PC-9 (cell line): ENCODE measurements at regions not wholly inside any gene's neighbourhood (a gene's known extent, or its start where the extent isn't known, plus 50 kb on each side); places are given as distances from the start of the nearest gene placed in this dataset.

Source experiments
- BruUV-seq: library from RNA; stranded (reverse); fragments of 400-500 nt; replicated peaks from 2 replicates; lab custom pipeline; 2021; lab: Mats Ljungman, UMichigan
- CTCF ChIA-PET: fragments of 300-600 bp; sonication (Branson Sonifier 250); formaldehyde crosslinking; loops from one replicate; lab custom pipeline; 2022; ENCODE audit warnings: antibody characterized with exemption; lab: Charles Lee
- POLR2A ChIA-PET: fragments of 300-600 bp; sonication (Branson Sonifier 250); formaldehyde crosslinking; loops from one replicate; lab custom pipeline; 2022; ENCODE audit warnings: antibody characterized with exemption; ENCODE audit not compliant: unreplicated experiment; lab: Charles Lee
- DNase-seq, 2 experiments: peaks; one replicate each; pipeline versions ENCODE4 v3.0.0 to v3.0.0-alpha.2; 2015 to 2022; ENCODE audit warnings: mixed read lengths in 1 of 2
- H2AFZ ChIP-seq: fragments of 200-600 bp; sonication (generic); 2 replicates; pipeline ENCODE4 v1.8.1; 2017; ENCODE audit warnings: antibody characterized with exemption
- H3F3A ChIP-seq: fragments of 200-600 bp; sonication (generic); 2 replicates; pipeline ENCODE4 v1.8.1; 2017; ENCODE audit warnings: antibody characterized with exemption, mild to moderate bottlenecking, low read depth; ENCODE audit not compliant: insufficient read depth
- H3K27ac ChIP-seq: fragments of 200-600 bp; sonication (generic); 2 replicates; pipeline ENCODE4 v1.6.1; 2016; ENCODE audit warnings: mixed run types
- H3K27me3 ChIP-seq: fragments of 200-600 bp; sonication (generic); 2 replicates; pipeline ENCODE4 v1.6.1; 2016; ENCODE audit warnings: low read depth, mixed run types; ENCODE audit not compliant: insufficient read depth
- H3K36me3 ChIP-seq: fragments of 200-600 bp; sonication (generic); 2 replicates; pipeline ENCODE4 v1.6.1; 2016; ENCODE audit warnings: low read depth, mixed run types
- H3K4me1 ChIP-seq: fragments of 200-600 bp; sonication (generic); replicated peaks from 2 replicates; pipeline ENCODE4 v1.6.1; 2016; ENCODE audit warnings: mixed run types; ENCODE audit not compliant: insufficient read depth
- H3K4me2 ChIP-seq: fragments of 200-600 bp; sonication (generic); 2 replicates; pipeline ENCODE4 v1.6.1; 2017; ENCODE audit warnings: mixed run types
- H3K4me3 ChIP-seq: fragments of 200-600 bp; sonication (generic); 2 replicates; pipeline ENCODE4 v1.6.1; 2016; ENCODE audit warnings: mixed run types
- H3K79me2 ChIP-seq: fragments of 200-600 bp; sonication (generic); 2 replicates; pipeline ENCODE4 v1.6.1; 2017; ENCODE audit warnings: low read depth, mixed run types
- H3K9me2 ChIP-seq: fragments of 200-600 bp; sonication (generic); 2 replicates; pipeline ENCODE4 v1.8.1; 2017; ENCODE audit warnings: mild to moderate bottlenecking; ENCODE audit not compliant: insufficient read depth
- H3K9me3 ChIP-seq: fragments of 200-600 bp; sonication (generic); 2 replicates; pipeline ENCODE4 v1.8.1; 2016; ENCODE audit warnings: low read depth; ENCODE audit not compliant: insufficient read depth
- H4K20me1 ChIP-seq: fragments of 200-600 bp; sonication (generic); 2 replicates; pipeline ENCODE4 v1.8.1; 2017; ENCODE audit not compliant: insufficient read depth
- CTCF ChIP-seq: fragments of 200-600 bp; sonication (generic); conservative IDR thresholded peaks from 2 replicates; pipeline ENCODE4 v1.6.1; 2017; ENCODE audit warnings: mixed run types, antibody characterized with exemption, mild to moderate bottlenecking, moderate library complexity
- EZH2 ChIP-seq: fragments of 200-600 bp; sonication (generic); IDR thresholded peaks from 2 replicates; pipeline ENCODE4 v1.8.0; 2017; ENCODE audit warnings: antibody characterized with exemption, low read depth
- intact Hi-C: fragments of 100-400 bp; cut with micrococcal nuclease; formaldehyde crosslinking; loops from one replicate; pipeline ENCODE4 v1.10.0; 2022; ENCODE audit not compliant: unreplicated experiment

GRCh38 chr13:55467476-55467875, 1673.2 kb upstream of the PRR20A start:
- TF ChIP-seq EZH2 (no peak), CTCF (no peak)
- intact Hi-C loops, result no loop called here
- no TSS peak for BruUV-seq

DNA sequence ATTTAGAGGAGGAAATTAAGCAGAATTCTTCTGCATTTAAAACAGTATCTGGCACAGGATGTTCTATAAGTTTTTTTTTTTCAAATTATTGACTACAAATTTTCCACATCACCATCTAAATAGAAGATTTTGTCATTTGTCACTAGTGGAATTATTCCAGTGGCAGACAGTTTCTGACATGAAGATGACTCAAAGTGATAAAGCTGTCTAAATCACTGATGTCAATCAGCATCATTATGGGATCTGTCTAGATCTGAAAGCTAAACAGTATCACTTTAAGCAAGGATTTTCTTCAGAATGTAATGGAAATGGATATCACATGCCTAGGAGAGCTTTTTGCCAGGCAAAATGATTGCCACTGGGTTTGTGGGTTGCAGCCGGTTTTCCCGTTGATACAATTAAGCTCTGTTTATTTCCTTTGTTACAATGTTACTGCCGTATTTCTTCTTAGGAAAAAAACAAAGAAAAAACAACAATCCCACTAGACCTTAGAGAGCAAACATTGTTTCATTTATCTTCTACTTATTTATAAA, 1657.0 kb upstream of the PRR20A start:
- Histone ChIP-seq H3K9me3 (no peaks in the 10 kb centered on the region), H3K27ac (no peak overlapping the region), H3K36me3 (no peaks in the 10 kb centered on the region), H3K4me3 (no peak overlapping the region), H4K20me1 (no peaks in the 10 kb centered on the region), H3K9me2 (no peaks in the 10 kb centered on the region), H3K4me1 (no peaks in the 10 kb centered on the region), H3F3A (no peaks in the 10 kb centered on the region), H3K4me2 (no peak overlapping the region), H3K79me2 (no peaks in the 10 kb centered on the region), H2AFZ (no peak overlapping the region), H3K27me3 (no peaks in the 10 kb centered on the region)
- intact Hi-C loops, result no loop called here
- no TSS peak for BruUV-seq
- DNase-seq, result no peak
- POLR2A ChIA-PET, result no interaction called here
- TF ChIP-seq EZH2 (no peak), CTCF (no peak)
- CTCF ChIA-PET, result no interaction called here

More at GRCh38 chr13:55467476-55467875, 1673.2 kb upstream of the PRR20A start:
- H3K79me2 ChIP-seq, result no peaks in the 10 kb centered on the region
- H3K4me2 ChIP-seq, result no peak overlapping the region
- POLR2A ChIA-PET, result no interaction called here
- no peak for DNase-seq
- no peaks in the 10 kb centered on the region for H3K9me2 ChIP-seq
- no peak overlapping the region for H3K27ac ChIP-seq
- no peaks in the 10 kb centered on the region for H3K4me1 ChIP-seq
- H3K4me3 ChIP-seq, result no peak overlapping the region
- no peaks in the 10 kb centered on the region for H3K27me3 ChIP-seq
- no peak overlapping the region for H2AFZ ChIP-seq
- H3F3A ChIP-seq, result no peaks in the 10 kb centered on the region
- H4K20me1 ChIP-seq, result no peaks in the 10 kb centered on the region
- no peaks in the 10 kb centered on the region for H3K36me3 ChIP-seq
- no peaks in the 10 kb centered on the region; the same call in 1 of the 2 replicates for H3K9me3 ChIP-seq
- CTCF ChIA-PET, result no interaction called here

DNA sequence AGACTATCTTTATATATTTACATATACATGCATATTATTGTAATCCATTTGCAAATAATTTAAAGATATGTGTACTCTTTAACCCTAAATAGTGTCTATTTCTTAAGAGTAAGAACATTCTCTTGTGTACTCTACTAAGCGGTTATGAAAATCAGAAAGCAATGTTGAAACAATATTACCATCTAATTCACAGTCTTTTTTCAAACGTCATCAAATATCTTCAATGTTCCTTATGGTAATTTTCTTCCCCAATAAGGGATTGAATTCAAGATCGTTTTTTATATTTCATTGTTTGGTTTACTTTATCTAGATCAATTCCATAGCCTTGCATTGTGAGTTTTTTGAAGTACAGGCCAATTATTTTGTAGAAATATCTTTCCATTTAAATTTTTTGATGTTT, 1647.4 kb upstream of the PRR20A start:
- Histone ChIP-seq H3K36me3 (no peaks in the 10 kb centered on the region), H3K4me2 (no peak overlapping the region), H3K9me2 (no peaks in the 10 kb centered on the region), H3K27ac (no peak overlapping the region), H4K20me1 (no peaks in the 10 kb centered on the region), H3K4me1 (no peaks in the 10 kb centered on the region), H3F3A (no peaks in the 10 kb centered on the region), H2AFZ (no peak overlapping the region), H3K9me3 (no peaks in the 10 kb centered on the region), H3K79me2 (no peaks in the 10 kb centered on the region), H3K4me3 (no peak overlapping the region), H3K27me3 (no peaks in the 10 kb centered on the region)
- TF ChIP-seq EZH2, result no peak
- no peak for TF ChIP-seq CTCF
- no TSS peak for BruUV-seq
- intact Hi-C loops, result no loop called here
- CTCF ChIA-PET, result no interaction called here
- no peak for DNase-seq
- POLR2A ChIA-PET, result no interaction called here
